Skin of body (tissue), 1 donor: ENCODE measurements at regions not wholly inside any gene's neighbourhood (a gene's known extent, or its start where the extent isn't known, plus 50 kb on each side); places are given as distances from the start of the nearest gene placed in this dataset.
"Not testable (repeated sequence)": the region's sequence is repeated elsewhere in the genome, so short reads cannot be mapped to it uniquely, and the experiment has no call there.

ENCODE experiments used
- DNase-seq: peaks from one replicate; lab custom pipeline; 2025; lab: John Stamatoyannopoulos, UW

GRCh38 chr5:23721336-23721735 is 213.9 kb downstream of the PRDM9 start:
- DNase-seq, result no peak

- no peak for DNase-seq
Observed at GRCh38 chr5:23727271-23727670, 219.9 kb downstream of the PRDM9 start.

- no peak for DNase-seq
Observed at GRCh38 chr5:23730023-23730422, 222.6 kb downstream of the PRDM9 start.

GRCh38 chr5:23740029-23740428 is 232.6 kb downstream of the PRDM9 start:
- no peak for DNase-seq

GRCh38 chr5:23742701-23743100 is 235.3 kb downstream of the PRDM9 start:
- DNase-seq, result no peak

GRCh38 chr5:23755906-23756305 is 248.5 kb downstream of the PRDM9 start:
- no peak for DNase-seq

- no peak for DNase-seq
Observed at GRCh38 chr5:23756779-23757178, 249.4 kb downstream of the PRDM9 start.

GRCh38 chr5:23763170-23763569 is 255.8 kb downstream of the PRDM9 start:
- DNase-seq, result no peak

GRCh38 chr5:23776684-23777083 is 269.3 kb downstream of the PRDM9 start:
- DNase-seq, result no peak

GRCh38 chr5:23800307-23800706 is 292.9 kb downstream of the PRDM9 start:
- not testable (repeated sequence) for DNase-seq

- DNase-seq, result peak; percentile 24
Observed at GRCh38 chr5:23820765-23821471, 313.5 kb downstream of the PRDM9 start.

GRCh38 chr5:23823521-23823920 is 316.1 kb downstream of the PRDM9 start:
- no peak for DNase-seq

- no peak for DNase-seq
Observed at GRCh38 chr5:23825196-23825595, 317.8 kb downstream of the PRDM9 start.

GRCh38 chr5:23840083-23840482 is 332.7 kb downstream of the PRDM9 start:
- no peak for DNase-seq

- no peak for DNase-seq
Observed at GRCh38 chr5:23864786-23865185, 357.4 kb downstream of the PRDM9 start.

- no peak for DNase-seq
Observed at GRCh38 chr5:23877847-23878246, 370.4 kb downstream of the PRDM9 start.

- no peak for DNase-seq
Observed at GRCh38 chr5:23884405-23885031, 377.1 kb downstream of the PRDM9 start.

- DNase-seq, result no peak
Observed at GRCh38 chr5:23893561-23893960, 386.2 kb downstream of the PRDM9 start.

- no peak for DNase-seq
Observed at GRCh38 chr5:23895614-23896013, 388.2 kb downstream of the PRDM9 start.

GRCh38 chr5:23930985-23931384 is 423.6 kb downstream of the PRDM9 start:
- DNase-seq, result no peak

GRCh38 chr5:23951261-23951928 is 444.0 kb downstream of the PRDM9 start:
- DNase-seq, result not testable (repeated sequence)

- DNase-seq, result no peak
Observed at GRCh38 chr5:23963449-23963848, 456.0 kb downstream of the PRDM9 start.

GRCh38 chr5:23977365-23977764 is 470.0 kb downstream of the PRDM9 start:
- no peak for DNase-seq
